OCI-LY3 (cell line): ENCODE measurements at regions not wholly inside any gene's neighbourhood (a gene's known extent, or its start where the extent isn't known, plus 50 kb on each side); places are given as distances from the start of the nearest gene placed in this dataset.

Experiments
- H2AFZ ChIP-seq: fragments of 200-600, 300-600 bp; shearing (Covaris generic); 2 replicates; pipeline ENCODE4 v1.6.0; 2014; ENCODE audit warnings: antibody characterized with exemption, low read depth, low read length
- H3K27ac ChIP-seq: fragments of 200-600, 300-600 bp; sonication (generic); 2 replicates; pipeline ENCODE4 v1.5.1; 2014; ENCODE audit warnings: mild to moderate bottlenecking, low read length, moderate library complexity, mixed read lengths
- H3K27me3 ChIP-seq: fragments of 200-600, 300-600 bp; sonication (generic); 2 replicates; pipeline ENCODE4 v1.6.1; 2014; ENCODE audit warnings: low read depth, low read length, mixed read lengths
- H3K36me3 ChIP-seq: fragments of 200-600, 300-600 bp; sonication (generic); replicated peaks from 2 replicates; pipeline ENCODE3; 2014; ENCODE audit warnings: low read depth, low read length, mixed read lengths
- H3K4me1 ChIP-seq: fragments of 300-600, 200-600 bp; sonication (generic); 2 replicates; pipeline ENCODE4 v1.6.1; 2014; ENCODE audit warnings: low read length, mixed read lengths
- H3K4me2 ChIP-seq: fragments of 200-600, 300-600 bp; sonication (generic); 2 replicates; pipeline ENCODE4 v1.6.1; 2014; ENCODE audit warnings: low read length, mixed read lengths
- H3K4me3 ChIP-seq: fragments of 300-600, 200-600 bp; sonication (generic); 2 replicates; pipeline ENCODE4 v1.5.1; 2014; ENCODE audit warnings: antibody characterized with exemption, mild to moderate bottlenecking, low read length, moderate library complexity
- H3K79me2 ChIP-seq: fragments of 300-600, 200-600 bp; shearing (Covaris generic); 2 replicates; pipeline ENCODE4 v1.6.1; 2014; ENCODE audit warnings: mild to moderate bottlenecking, low read length, mixed read lengths
- H3K9ac ChIP-seq: fragments of 300-600, 200-600 bp; shearing (Covaris generic); 2 replicates; pipeline ENCODE4 v1.6.0; 2014; ENCODE audit warnings: mild to moderate bottlenecking, low read length, moderate library complexity
- H3K9me3 ChIP-seq: fragments of 200-600, 300-600 bp; shearing (Covaris generic); 2 replicates; pipeline ENCODE4 v1.6.1; 2014; ENCODE audit warnings: low read length, mixed read lengths; ENCODE audit not compliant: insufficient read depth
- H4K20me1 ChIP-seq: fragments of 200-600, 300-600 bp; sonication (generic); 2 replicates; pipeline ENCODE4 v1.6.1; 2016; ENCODE audit warnings: low read length, mixed read lengths; ENCODE audit not compliant: insufficient read depth
- CTCF ChIP-seq: fragments of 200-600, 300-600 bp; sonication (generic); IDR thresholded peaks from 2 replicates; pipeline ENCODE4 v1.5.1; 2014; ENCODE audit warnings: antibody characterized with exemption, low read length, low read depth
- EZH2phosphoT487 ChIP-seq: fragments of 200-600 bp; shearing (Covaris generic); IDR thresholded peaks from 2 replicates; pipeline ENCODE4 v1.6.1; 2018; ENCODE audit warnings: antibody characterized with exemption, mixed run types, low read depth

GRCh38 chrX:116824785-116825184 is 362.0 kb upstream of the CT83 start:
- no peaks in the 10 kb centered on the region for H3K27me3 ChIP-seq
- no peak overlapping the region for H3K4me2 ChIP-seq
- no peak overlapping the region for H3K9ac ChIP-seq
- no peak for TF ChIP-seq EZH2phosphoT487
- TF ChIP-seq CTCF, result no peak
- no peak overlapping the region for H2AFZ ChIP-seq
- no peaks in the 10 kb centered on the region; the same call in 1 of the 2 replicates for H3K4me1 ChIP-seq
- no peak overlapping the region for H3K27ac ChIP-seq
- H3K36me3 ChIP-seq, result no peaks in the 10 kb centered on the region
- no peaks in the 10 kb centered on the region for H4K20me1 ChIP-seq
- no peak overlapping the region for H3K4me3 ChIP-seq
- H3K79me2 ChIP-seq, result no peaks in the 10 kb centered on the region
- no peaks in the 10 kb centered on the region for H3K9me3 ChIP-seq

GRCh38 chrX:116823677-116824076 is 360.9 kb upstream of the CT83 start:
- no peak overlapping the region for H2AFZ ChIP-seq
- H4K20me1 ChIP-seq, result no peaks in the 10 kb centered on the region
- H3K27me3 ChIP-seq, result no peaks in the 10 kb centered on the region
- no peak overlapping the region for H3K4me2 ChIP-seq
- TF ChIP-seq EZH2phosphoT487 (no peak), CTCF (no peak)
- H3K9me3 ChIP-seq, result no peaks in the 10 kb centered on the region
- H3K27ac ChIP-seq, result no peak overlapping the region
- H3K79me2 ChIP-seq, result no peaks in the 10 kb centered on the region
- H3K4me1 ChIP-seq, result no peaks in the 10 kb centered on the region; the same call in 1 of the 2 replicates
- H3K9ac ChIP-seq, result no peak overlapping the region
- H3K4me3 ChIP-seq, result no peak overlapping the region
- no peaks in the 10 kb centered on the region for H3K36me3 ChIP-seq

- no peak for TF ChIP-seq EZH2phosphoT487
- TF ChIP-seq CTCF, result no peak
- Histone ChIP-seq H3K4me1 (no peaks in the 10 kb centered on the region), H3K27me3 (no peaks in the 10 kb centered on the region), H3K79me2 (no peaks in the 10 kb centered on the region), H3K27ac (no peak overlapping the region), H3K9ac (no peak overlapping the region), H3K36me3 (no peaks in the 10 kb centered on the region), H3K9me3 (no peaks in the 10 kb centered on the region), H3K4me2 (no peak overlapping the region), H4K20me1 (no peaks in the 10 kb centered on the region), H3K4me3 (no peak overlapping the region), H2AFZ (no peak overlapping the region)
Observed at GRCh38 chrX:116806288-116806802, 343.6 kb upstream of the CT83 start.

- no peak overlapping the region for H3K4me3 ChIP-seq
- no peaks in the 10 kb centered on the region for H3K9me3 ChIP-seq
- no peak overlapping the region for H3K4me2 ChIP-seq
- no peaks in the 10 kb centered on the region for H4K20me1 ChIP-seq
- no peaks in the 10 kb centered on the region for H3K27me3 ChIP-seq
- no peaks in the 10 kb centered on the region for H3K36me3 ChIP-seq
- no peak overlapping the region for H3K27ac ChIP-seq
- H3K79me2 ChIP-seq, result no peaks in the 10 kb centered on the region
- H3K9ac ChIP-seq, result no peak overlapping the region
- TF ChIP-seq EZH2phosphoT487, result no peak
- TF ChIP-seq CTCF, result no peak
- no peaks in the 10 kb centered on the region for H3K4me1 ChIP-seq
- H2AFZ ChIP-seq, result no peak overlapping the region
Observed at GRCh38 chrX:116801943-116802342, 339.2 kb upstream of the CT83 start.
